KMS-11 (cell line): ENCODE measurements at regions not wholly inside any gene's neighbourhood (a gene's known extent, or its start where the extent isn't known, plus 50 kb on each side); places are given as distances from the start of the nearest gene placed in this dataset.

Experiments
- H2AFZ ChIP-seq: fragments of 200-600 bp; sonication (generic); 2 replicates; pipeline ENCODE4 v1.6.1; 2016; ENCODE audit warnings: antibody characterized with exemption, mixed run types, low read depth
- H3K27ac ChIP-seq: fragments of 200-600 bp; sonication (generic); 2 replicates; pipeline ENCODE4 v1.6.1; 2016; ENCODE audit warnings: mild to moderate bottlenecking, mixed run types
- H3K27me3 ChIP-seq: fragments of 200-600 bp; sonication (generic); 2 replicates; pipeline ENCODE4 v1.6.1; 2017; ENCODE audit warnings: mild to moderate bottlenecking, low read depth, mixed run types, moderate library complexity; ENCODE audit not compliant: insufficient read depth
- H3K36me3 ChIP-seq: fragments of 200-600 bp; sonication (generic); 2 replicates; pipeline ENCODE4 v1.6.1; 2017; ENCODE audit warnings: mild to moderate bottlenecking, mixed run types; ENCODE audit not compliant: insufficient read depth
- H3K4me1 ChIP-seq: fragments of 200-600 bp; sonication (generic); 2 replicates; pipeline ENCODE4 v1.6.1; 2016; ENCODE audit warnings: mild to moderate bottlenecking, low read depth, mixed run types; ENCODE audit not compliant: poor library complexity, severe bottlenecking
- H3K4me2 ChIP-seq: fragments of 200-600 bp; sonication (generic); 2 replicates; pipeline ENCODE4 v1.7.0; 2016; ENCODE audit warnings: mild to moderate bottlenecking, mixed run types
- H3K4me3 ChIP-seq: fragments of 200-600 bp; sonication (generic); IDR thresholded peaks from 2 replicates; pipeline ENCODE4 v1.6.1; 2017; ENCODE audit warnings: low read depth, low read length, mixed read lengths; ENCODE audit not compliant: insufficient read depth
- H3K79me2 ChIP-seq: fragments of 200-600 bp; sonication (generic); 2 replicates; pipeline ENCODE4 v1.6.1; 2016; ENCODE audit warnings: low read depth, mixed run types; ENCODE audit not compliant: insufficient read depth
- H3K9ac ChIP-seq: fragments of 200-600 bp; sonication (generic); 2 replicates; pipeline ENCODE4 v1.6.1; 2016; ENCODE audit warnings: mild to moderate bottlenecking, mixed run types
- H4K20me1 ChIP-seq: fragments of 200-600 bp; sonication (generic); 2 replicates; pipeline ENCODE4 v1.6.1; 2016; ENCODE audit warnings: mild to moderate bottlenecking, mixed run types; ENCODE audit not compliant: insufficient read depth
- CTCF ChIP-seq: fragments of 200-600 bp; sonication (generic); conservative IDR thresholded peaks from 2 replicates; pipeline ENCODE4 v1.6.1; 2017; ENCODE audit warnings: low read depth, mild to moderate bottlenecking, antibody characterized with exemption, low read length, moderate library complexity, mixed read lengths

- Histone ChIP-seq H2AFZ (no peak overlapping the region), H3K36me3 (no peaks in the 10 kb centered on the region), H3K27ac (no peak overlapping the region), H3K79me2 (no peaks in the 10 kb centered on the region), H4K20me1 (no peaks in the 10 kb centered on the region), H3K4me1 (no peaks in the 10 kb centered on the region), H3K9ac (no peak overlapping the region), H3K4me3 (no peak overlapping the region), H3K4me2 (no peak overlapping the region), H3K27me3 (0 out of 2 replicates have a peak, but pooled peaks cover 2% of the 10 kb centered on the region)
- TF ChIP-seq CTCF = no peak
Observed at GRCh38 chr18:73043611-73044010, 175.8 kb upstream of the NETO1 start.

GRCh38 chr18:73043211-73043610 lies 175.4 kb upstream of the NETO1 start:
- Histone ChIP-seq H3K79me2 (no peaks in the 10 kb centered on the region), H2AFZ (no peak overlapping the region), H3K27me3 (no peaks in the 10 kb centered on the region), H3K4me3 (no peak overlapping the region), H3K36me3 (no peaks in the 10 kb centered on the region), H3K4me1 (no peaks in the 10 kb centered on the region), H4K20me1 (no peaks in the 10 kb centered on the region), H3K4me2 (no peak overlapping the region), H3K27ac (no peak overlapping the region), H3K9ac (no peak overlapping the region)
- no peak for TF ChIP-seq CTCF

- Histone ChIP-seq H3K79me2 (no peaks in the 10 kb centered on the region), H3K27ac (no peak overlapping the region), H3K36me3 (no peaks in the 10 kb centered on the region), H3K4me1 (no peaks in the 10 kb centered on the region), H3K27me3 (no peaks in the 10 kb centered on the region), H3K9ac (no peak overlapping the region), H3K4me3 (no peak overlapping the region), H4K20me1 (no peaks in the 10 kb centered on the region), H2AFZ (no peak overlapping the region), H3K4me2 (no peak overlapping the region)
- no peak for TF ChIP-seq CTCF
Observed at GRCh38 chr18:73040247-73040646, 172.5 kb upstream of the NETO1 start.

GRCh38 chr18:73038336-73038735 lies 170.5 kb upstream of the NETO1 start:
- Histone ChIP-seq H3K4me1 (no peaks in the 10 kb centered on the region), H3K4me3 (no peak overlapping the region), H2AFZ (no peak overlapping the region), H3K4me2 (no peak overlapping the region), H3K79me2 (no peaks in the 10 kb centered on the region), H3K9ac (no peak overlapping the region), H3K27me3 (no peaks in the 10 kb centered on the region), H3K27ac (no peak overlapping the region), H3K36me3 (no peaks in the 10 kb centered on the region), H4K20me1 (no peaks in the 10 kb centered on the region)
- TF ChIP-seq CTCF = no peak
